BE2C (cell line): ENCODE measurements at regions not wholly inside any gene's neighbourhood (a gene's known extent, or its start where the extent isn't known, plus 50 kb on each side); places are given as distances from the start of the nearest gene placed in this dataset.

ENCODE experiments used
- DNase-seq: peaks from one replicate; pipeline ENCODE4 v3.0.0-alpha.2; 2020
- H3K27me3 ChIP-seq: fragments of 250-450 bp; sonication (Bioruptor Pico); 2 replicates; pipeline ENCODE4 v1.5.1; 2020; ENCODE audit warnings: mild to moderate bottlenecking
- H3K36me3 ChIP-seq: fragments of 250-450 bp; sonication (Bioruptor Pico); 2 replicates; pipeline ENCODE4 v1.5.1; 2020; ENCODE audit warnings: mild to moderate bottlenecking
- H3K4me1 ChIP-seq: fragments of 250-450 bp; sonication (Bioruptor Pico); 2 replicates; pipeline ENCODE4 v1.5.1; 2020
- H3K4me3 ChIP-seq: 2 replicates; pipeline ENCODE4 v1.5.1; 2011; ENCODE audit warnings: low read depth, low read length
- H3K9me3 ChIP-seq: fragments of 250-450 bp; sonication (Bioruptor Pico); 2 replicates; pipeline ENCODE4 v1.5.1; 2020
- TF ChIP-seq, protein P1 (sequence below): IDR thresholded peaks from 2 replicates; pipeline ENCODE4 v1.5.1; 2012; ENCODE audit warnings: mild to moderate bottlenecking, low read depth, low read length

DNA sequence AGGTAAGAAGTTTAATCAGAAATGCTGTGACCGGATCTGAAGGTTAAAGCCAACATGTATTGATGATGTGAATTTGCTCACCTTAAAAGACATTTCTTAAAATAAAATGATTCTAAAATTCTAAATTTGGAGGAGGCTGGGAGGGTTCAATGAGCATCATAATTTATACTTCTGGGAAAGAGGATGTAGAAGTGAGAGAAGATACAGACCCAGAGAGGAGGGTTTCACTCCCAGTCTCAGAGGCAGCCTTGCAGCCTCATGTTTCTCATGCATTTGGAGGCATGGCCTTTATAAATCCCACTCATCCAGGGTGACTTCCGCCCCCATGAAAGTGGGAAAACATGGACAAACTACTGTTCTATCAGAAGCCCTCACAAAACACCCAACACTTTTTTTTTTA lies 305.6 kb upstream of the PITRM1 start:
- TF ChIP-seq, protein P1, sequence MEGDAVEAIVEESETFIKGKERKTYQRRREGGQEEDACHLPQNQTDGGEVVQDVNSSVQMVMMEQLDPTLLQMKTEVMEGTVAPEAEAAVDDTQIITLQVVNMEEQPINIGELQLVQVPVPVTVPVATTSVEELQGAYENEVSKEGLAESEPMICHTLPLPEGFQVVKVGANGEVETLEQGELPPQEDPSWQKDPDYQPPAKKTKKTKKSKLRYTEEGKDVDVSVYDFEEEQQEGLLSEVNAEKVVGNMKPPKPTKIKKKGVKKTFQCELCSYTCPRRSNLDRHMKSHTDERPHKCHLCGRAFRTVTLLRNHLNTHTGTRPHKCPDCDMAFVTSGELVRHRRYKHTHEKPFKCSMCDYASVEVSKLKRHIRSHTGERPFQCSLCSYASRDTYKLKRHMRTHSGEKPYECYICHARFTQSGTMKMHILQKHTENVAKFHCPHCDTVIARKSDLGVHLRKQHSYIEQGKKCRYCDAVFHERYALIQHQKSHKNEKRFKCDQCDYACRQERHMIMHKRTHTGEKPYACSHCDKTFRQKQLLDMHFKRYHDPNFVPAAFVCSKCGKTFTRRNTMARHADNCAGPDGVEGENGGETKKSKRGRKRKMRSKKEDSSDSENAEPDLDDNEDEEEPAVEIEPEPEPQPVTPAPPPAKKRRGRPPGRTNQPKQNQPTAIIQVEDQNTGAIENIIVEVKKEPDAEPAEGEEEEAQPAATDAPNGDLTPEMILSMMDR, result no peak
- no peaks in the 10 kb centered on the region for H3K9me3 ChIP-seq
- H3K4me3 ChIP-seq, result no peak overlapping the region
- no peak for DNase-seq
- no peaks in the 10 kb centered on the region for H3K4me1 ChIP-seq
- no peaks in the 10 kb centered on the region for H3K27me3 ChIP-seq
- H3K36me3 ChIP-seq, result no peaks in the 10 kb centered on the region

DNA sequence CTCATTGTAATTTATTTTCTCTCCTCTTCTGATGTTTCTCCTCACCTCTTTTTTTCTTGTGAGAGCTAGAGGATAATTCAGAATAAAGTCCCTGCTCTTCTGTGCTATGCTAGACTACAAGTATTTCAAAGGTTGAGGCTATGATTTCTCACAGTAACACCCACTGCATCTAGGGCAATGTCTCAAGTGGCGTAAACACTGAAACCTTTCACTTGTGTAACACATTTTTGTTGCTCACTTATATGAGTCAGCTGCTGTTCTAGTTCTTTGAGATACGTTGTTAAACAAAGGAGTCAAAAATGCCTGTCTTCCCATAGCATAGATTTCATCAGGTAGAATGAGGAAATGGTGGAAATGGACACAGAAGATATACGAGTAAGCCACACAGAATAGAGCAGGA lies 305.1 kb upstream of the PITRM1 start:
- Histone ChIP-seq H3K4me3 (no peak overlapping the region), H3K4me1 (no peaks in the 10 kb centered on the region), H3K36me3 (no peaks in the 10 kb centered on the region), H3K27me3 (no peaks in the 10 kb centered on the region), H3K9me3 (no peaks in the 10 kb centered on the region)
- no peak for DNase-seq
- TF ChIP-seq, protein P1, result no peak

DNA sequence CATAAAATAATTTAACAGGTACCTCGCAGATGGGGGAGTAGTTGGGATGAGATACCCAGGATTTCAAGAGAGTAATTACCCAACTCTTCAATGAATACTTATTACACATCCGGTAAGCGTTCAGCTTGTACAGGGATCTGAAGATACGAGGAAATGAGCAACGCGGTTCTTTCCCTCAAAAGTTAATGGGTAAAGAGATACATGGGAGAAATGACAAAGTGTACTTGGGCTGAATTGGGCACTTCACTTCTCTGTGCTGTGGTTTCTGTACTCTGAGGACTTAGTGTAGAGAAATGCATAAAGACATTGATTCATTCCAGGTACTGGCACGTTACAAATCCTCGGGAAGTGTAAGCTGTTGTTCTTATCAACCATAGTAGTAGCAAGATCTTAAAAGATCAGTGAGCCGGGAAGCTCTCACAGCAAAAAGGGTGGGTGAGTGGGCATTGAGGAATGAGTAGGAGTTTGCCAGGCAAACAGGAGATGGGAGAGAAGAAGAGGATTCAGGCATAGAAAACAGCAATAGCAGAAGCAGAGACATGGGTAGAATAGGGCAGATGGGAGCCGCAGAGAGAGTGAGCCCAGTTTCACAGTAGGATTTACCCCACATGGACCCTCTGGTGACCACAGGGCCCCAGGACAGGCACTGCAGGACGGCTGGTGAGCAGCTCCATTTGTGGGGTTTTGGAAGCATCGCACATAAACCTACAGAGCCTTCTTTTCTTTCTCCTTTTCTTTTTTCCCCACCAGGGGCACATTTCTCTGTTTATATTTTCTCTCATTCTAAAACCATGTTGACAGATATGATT lies 304.3 kb upstream of the PITRM1 start:
- no peak for DNase-seq
- no peaks in the 10 kb centered on the region for H3K36me3 ChIP-seq
- no peaks in the 10 kb centered on the region for H3K9me3 ChIP-seq
- H3K4me1 ChIP-seq, result no peaks in the 10 kb centered on the region
- H3K4me3 ChIP-seq, result no peak overlapping the region
- H3K27me3 ChIP-seq, result no peaks in the 10 kb centered on the region
- TF ChIP-seq, protein P1, result no peak

DNA sequence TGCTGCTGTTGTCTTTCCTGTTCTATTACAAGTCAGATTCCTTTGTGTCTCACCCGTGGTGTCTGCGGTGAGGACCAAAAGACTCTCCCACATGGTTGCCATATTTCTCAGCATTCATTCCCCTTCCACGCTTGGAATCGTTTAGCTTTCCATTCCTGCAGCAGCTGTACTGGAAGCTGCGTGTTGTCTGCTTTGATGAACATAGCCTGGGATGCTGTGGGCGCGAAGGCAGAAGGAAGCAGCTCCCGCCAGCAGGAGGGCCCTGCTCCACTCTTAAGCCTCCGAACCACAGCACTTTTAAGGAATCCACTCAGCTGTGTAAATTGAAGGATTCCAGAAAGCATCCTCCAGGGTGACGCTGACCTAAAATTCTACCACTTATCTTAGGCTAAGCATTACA lies 303.6 kb upstream of the PITRM1 start:
- DNase-seq, result no peak
- TF ChIP-seq, protein P1, result no peak
- Histone ChIP-seq H3K4me3 (no peak overlapping the region), H3K36me3 (no peaks in the 10 kb centered on the region), H3K9me3 (no peaks in the 10 kb centered on the region), H3K4me1 (no peaks in the 10 kb centered on the region), H3K27me3 (no peaks in the 10 kb centered on the region)

DNA sequence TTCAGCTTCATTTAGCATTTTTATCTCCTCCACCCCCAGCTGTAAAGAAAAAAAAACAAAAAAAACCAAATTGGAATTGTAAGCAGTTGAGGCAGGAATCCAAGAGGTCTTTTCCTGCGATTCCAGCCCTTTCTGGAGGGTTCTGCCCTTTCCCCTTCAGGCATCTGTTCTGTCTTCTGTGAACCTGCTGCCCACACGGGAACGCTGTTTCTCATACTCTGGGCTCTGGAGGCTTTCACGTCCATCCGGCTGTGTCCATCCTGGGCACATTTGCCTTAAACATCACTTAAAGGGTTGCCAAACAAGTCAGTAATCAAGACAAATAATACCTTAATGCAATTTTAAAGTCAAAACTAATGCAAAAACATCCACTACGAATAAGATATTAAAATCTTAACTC lies 302.8 kb upstream of the PITRM1 start:
- TF ChIP-seq, protein P1, result no peak
- Histone ChIP-seq H3K9me3 (no peaks in the 10 kb centered on the region), H3K4me3 (no peak overlapping the region), H3K27me3 (no peaks in the 10 kb centered on the region), H3K4me1 (no peaks in the 10 kb centered on the region), H3K36me3 (no peaks in the 10 kb centered on the region)
- DNase-seq, result no peak

DNA sequence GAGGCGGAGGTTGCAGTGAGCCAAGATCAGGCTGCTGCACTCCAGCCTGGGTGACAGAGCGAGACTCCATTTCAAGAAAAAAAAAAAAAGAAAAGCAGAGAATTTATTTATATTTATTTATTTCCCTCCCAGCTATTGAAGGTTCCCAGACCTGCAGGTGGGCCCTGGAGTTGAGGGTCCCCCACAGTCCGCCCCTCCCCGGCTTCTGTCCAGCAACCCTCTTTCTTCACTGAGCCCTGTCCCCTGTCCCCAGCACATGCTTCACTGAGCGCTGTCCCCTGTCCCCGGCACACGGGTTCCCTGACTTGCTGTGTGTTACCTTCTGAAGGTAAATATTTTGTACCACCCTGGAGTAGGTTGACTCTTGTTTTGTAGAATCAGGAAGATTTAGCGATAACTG lies 301.7 kb upstream of the PITRM1 start:
- DNase-seq, result no peak
- Histone ChIP-seq H3K4me3 (no peak overlapping the region), H3K9me3 (no peaks in the 10 kb centered on the region), H3K27me3 (no peaks in the 10 kb centered on the region), H3K4me1 (no peaks in the 10 kb centered on the region), H3K36me3 (no peaks in the 10 kb centered on the region)
- TF ChIP-seq, protein P1, result no peak
